CMK (cell line): ENCODE measurements at regions not wholly inside any gene's neighbourhood (a gene's known extent, or its start where the extent isn't known, plus 50 kb on each side); places are given as distances from the start of the nearest gene placed in this dataset.

ENCODE experiments used
- DNase-seq: peaks from one replicate; pipeline ENCODE4 v3.0.0-alpha.2; 2010; ENCODE audit warnings: low read depth

DNA sequence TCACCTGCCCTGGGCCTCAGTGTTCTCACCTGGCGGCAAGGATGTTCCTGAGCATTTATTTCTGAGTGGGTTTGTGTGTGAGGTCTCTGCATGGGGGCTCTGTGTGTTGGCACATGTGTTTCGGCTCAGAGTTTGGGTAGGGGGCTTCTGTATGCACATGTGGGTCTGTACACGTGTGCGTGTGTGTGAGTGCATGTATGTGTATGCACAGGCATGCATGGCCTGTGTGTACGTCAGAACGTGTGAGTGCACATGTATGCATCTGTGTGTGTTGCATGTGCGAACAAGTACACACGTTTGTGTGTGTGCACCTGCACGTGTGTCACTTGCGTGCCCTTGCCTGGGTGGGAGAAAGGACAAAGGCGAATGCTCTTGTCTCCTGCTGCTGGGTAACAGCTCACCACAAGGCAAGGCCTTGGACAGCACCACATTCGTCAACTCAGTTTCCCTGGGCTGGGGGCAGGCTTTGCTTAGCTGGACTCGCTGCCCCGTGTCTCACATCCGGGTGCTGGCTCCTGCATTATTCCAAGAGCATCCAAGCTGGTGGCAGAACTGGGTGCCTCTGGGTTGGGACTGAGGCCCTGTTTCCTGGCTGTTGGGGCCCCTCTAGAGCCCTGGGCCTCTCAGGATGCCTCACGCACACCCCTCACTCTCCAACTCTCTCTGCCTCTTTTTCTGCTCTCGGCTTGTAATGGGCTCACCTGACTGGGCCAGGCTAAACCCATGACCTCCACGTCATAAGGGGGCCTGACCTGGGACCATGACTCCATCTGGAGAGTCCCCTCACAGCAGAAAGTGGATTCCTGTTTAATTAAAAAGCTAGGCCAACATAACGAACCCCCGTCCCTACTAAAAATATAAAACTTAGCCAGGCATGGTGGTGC, 153.6 kb upstream of the C14orf180 start:
- no peak for DNase-seq

DNA sequence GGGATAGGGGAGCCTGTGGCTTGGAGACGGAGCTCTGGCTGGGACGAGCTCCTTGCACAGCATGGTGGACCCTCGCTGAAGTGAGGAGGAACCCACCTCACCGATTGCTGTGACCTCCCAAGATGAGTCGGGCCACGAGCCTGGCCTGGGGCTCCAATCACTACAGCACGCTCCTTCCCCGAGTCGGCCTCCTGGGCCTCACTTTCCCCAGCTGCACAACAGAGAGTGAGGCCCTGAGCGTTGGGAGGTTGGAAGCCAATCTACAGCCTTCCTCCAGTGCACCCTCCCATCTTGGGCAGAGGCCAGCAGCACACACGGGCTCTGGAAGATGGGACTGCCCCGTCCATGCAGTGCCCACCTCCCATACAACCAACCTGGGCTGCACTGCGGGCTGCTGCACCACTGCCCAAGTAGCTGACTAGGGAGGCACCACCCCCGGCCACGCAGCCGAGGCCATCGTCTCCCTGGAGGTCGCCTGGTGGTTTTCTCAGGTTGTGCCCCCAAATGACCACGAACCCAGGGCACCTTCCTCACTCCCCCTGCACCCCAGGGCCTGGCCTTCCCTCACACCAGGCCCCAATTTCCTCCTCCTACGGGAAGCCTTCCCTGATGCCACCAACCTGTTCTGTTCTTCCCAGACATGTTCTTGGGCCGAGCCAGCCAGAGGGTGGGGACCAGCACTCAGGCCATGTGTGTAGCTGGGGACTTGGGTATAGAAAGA, 152.3 kb upstream of the C14orf180 start:
- no peak for DNase-seq

DNA sequence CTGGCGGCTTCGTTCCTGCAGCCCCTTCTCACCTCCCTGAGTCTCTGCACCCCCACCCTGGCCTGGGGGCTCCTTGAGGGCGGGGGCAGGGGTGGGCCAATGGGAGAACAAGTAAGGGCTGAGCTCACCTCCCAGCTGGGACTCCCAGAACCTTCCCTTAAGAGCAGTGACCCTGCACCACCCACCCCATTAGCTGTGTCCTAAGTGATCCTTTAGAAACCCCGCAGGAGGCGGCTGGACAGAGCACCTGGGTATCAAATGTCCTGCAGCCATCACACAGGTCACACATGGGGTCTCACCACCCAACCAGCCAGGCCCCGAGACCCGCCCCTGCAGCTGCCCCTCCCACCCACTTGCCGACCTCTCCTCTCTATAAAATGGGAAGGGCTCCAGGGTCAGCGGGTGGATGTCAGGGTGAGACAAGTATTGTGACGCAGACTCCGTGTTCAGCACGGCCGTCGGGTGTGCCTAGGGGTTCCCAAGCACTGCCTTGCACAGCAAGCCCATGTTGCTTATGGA, 151.2 kb upstream of the C14orf180 start:
- DNase-seq, result no peak

DNA sequence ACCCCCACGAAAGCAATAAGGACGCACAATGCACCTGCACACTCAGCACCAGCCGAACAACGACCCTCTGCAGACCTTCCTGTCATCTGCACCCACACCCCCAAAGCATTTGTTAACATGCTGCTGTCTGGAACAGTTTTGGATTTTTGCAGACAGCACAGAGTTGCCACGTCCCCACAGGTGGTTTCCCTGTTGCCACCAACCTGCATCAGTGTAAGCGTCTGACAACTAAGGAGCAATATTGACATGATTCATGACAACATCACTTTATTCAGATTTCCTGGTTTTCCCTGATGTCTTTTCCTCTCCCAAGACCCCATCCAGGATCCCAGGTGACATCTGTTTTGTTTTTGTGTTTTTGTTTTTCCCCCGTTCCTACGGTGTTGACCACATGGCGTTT, 150.7 kb upstream of the C14orf180 start:
- DNase-seq, result no peak

DNA sequence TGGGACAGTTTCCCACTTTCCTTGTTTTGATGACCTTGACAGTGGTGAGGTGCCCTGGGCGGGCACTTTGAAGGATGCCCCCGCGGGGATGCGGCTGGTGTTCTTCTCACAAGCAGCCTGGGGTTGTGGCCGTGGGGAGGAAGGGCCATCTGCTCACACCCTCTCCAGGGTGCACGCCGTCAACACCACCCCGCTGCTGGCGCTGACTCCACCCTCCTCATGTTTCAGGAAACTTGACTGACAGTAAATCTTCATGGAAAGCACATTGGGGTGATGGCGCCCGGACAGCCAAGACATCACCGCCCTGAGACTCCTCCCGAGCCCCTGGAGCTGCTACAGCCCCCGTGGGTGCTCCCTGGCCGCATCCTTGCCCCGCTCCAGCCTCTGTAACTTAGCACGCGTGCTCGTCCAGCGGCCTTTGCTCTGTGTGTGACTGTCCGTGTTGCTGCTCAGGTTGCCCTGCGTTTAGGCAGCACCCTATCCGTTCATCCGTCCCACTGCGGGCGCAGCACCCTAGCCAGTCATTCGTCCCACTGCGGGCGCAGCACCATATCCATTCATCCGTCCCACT, 150.2 kb upstream of the C14orf180 start:
- no peak for DNase-seq

DNA sequence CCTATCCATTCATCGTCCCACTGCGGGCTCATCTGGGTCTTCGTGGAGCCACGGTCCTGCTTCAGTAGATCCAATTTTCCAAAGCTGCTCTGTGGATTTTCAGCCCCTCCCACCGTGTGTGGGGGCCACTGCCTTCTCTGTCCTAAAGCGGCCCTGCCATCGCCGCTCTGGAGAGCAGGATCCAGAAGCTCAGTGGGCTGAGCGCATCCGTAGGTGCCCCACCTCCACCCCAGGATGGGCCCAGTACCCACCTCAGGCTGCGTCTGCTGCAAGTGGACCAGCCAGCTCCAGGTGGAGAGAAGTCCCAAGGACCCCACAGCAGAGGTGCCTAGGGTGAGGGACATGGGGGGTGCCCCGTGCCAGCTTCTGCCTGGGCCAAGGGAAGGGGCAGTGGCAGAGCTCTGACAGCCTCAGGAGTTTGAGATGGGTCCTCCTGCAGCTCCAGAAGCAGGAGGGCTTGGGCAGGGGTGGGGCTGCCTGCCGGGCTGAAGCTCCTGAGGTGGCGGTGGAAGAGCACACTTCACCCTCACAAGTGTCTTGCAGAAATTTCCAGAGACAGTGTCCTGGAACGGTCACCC, 148.1 kb upstream of the C14orf180 start:
- no peak for DNase-seq

DNA sequence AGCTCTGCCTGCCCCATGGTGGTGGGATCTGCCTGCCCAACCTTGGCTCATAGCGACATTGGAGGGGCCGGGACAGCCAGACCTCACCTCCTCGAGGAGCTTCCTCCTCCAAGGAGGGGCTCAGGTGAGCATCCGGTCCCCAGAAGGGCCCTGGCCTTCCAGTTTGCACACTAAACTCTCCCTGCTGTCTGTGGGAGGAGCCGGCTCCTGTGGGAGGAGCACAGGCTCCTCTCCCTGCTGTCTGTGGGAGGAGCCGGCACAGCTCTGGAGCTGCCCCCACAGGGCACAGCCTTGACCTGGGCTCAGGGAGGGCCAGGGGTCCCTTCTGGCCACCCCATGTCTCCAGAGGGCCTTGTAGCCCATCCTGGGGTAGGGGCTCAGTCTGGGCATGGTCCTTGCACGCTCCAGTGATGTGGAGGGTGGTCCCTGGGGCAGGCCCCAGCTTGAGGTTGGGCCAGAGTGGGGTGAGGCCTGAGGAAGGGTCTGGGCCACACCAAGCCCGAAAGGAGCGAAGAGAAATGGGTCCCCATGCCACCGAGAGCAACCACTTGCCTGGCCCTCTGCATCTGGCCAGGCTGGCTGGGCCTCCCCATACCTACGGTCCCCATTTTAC, 147.5 kb upstream of the C14orf180 start:
- DNase-seq, result no peak

DNA sequence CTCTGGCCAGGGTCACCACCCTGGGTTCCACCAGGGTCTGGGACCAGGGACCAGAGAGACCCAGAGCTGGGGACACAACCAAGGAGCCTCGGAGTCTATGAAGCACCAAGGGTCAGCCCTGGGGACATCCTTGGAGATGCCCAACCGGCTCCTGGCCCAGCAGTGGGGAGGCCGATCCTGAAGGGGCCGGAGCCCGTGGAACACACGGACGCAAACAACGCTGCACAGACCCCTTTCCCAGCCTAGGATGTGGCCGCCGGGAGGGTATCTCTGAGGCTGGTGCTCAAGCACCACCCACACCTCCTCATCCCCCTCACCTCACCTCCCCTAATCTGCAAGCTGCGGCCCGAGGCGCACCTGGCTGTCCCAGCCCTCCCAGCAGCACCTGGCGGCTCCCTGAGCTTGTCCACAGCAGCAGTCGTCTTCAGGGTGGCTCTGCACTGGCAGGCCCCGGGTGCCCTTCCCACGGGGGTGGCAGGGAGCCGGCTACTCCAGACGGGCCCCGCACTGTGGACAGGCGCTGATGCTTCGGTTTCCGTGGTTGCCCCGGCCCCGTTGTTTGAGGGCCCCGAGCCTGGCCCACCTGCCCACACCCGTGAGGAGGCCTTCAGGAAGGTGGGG, 146.8 kb upstream of the C14orf180 start:
- DNase-seq, result no peak

DNA sequence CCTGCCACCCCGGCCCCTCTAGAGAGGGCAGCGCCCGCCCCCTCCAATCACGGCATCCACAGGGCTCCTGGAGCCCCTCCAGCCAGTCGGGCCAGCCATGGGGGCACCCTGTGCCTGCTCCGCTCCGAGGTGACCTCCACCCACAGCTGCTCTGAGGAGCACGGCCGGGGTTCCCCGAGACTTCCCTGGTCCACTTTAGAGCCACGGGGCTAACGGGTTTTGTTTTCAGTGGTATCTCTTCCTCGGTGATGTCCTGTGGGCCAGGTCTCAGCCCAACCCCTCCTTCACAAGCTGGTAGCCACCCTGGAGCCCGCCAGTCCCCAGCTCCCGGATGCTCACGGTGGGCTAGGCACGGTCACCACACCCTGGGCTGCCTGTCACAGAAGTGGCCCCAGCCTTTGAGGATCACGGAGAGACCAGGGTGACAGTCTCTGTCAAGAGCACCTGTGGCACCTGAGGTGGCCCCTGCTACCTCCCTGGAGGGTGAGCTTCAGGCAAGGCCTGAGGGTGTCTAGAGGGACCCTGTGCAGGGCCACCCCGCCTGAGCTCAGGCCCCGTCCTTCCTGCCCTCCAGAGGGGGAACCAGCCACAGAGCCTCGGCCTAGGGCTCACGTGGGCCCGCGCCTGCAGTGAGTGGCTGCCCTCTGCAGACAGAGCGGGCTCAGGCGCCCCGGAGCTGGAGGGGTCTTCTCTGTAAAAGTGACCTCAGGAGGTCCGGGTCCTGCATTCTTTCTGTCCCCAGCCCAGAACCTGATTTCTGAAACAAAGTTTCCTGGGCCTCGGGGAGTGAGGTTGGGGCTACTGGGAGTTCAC, 146.0 kb upstream of the C14orf180 start:
- DNase-seq, result no peak

DNA sequence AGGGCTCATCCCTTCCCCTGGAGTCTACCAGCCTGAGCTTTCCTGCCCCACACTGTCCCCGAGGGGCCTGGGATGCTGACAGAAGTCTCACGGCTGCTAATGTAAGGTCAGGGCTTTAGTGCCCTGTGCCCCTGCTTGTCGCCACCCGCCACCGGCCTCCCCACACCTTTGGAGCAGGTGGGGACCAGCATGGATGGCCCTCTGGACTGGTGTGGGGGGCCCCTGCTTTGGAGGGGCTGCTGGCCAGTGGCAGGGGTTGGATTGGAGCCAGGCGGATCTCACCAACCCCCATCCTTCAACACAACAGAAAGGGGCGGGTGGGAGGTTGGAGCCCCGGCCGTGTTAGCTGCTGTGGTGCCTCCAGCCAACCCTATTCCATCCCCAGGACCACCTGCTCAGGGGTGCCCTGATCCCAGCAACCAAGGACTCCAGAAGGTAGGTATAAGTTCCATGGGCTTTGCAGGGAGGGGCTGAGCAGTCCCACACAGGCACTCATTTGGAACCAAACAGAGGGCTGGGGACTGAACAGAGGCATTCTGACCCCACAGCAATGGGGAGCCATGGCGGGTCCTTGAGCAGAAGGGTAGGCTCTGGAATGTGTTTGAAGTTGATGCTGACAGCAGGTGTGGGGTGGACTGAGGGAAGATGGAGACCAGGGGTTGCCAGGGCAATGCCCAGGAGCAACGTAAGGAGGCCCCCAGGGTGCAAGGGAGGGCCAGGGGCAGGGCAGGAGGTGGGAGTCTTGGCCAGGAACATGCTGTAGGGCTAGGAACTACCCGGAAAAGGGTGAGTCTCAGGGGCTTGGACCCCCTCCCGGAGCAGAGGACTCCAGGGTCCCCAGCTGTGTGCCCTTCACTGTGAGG, 145.1 kb upstream of the C14orf180 start:
- DNase-seq, result no peak

DNA sequence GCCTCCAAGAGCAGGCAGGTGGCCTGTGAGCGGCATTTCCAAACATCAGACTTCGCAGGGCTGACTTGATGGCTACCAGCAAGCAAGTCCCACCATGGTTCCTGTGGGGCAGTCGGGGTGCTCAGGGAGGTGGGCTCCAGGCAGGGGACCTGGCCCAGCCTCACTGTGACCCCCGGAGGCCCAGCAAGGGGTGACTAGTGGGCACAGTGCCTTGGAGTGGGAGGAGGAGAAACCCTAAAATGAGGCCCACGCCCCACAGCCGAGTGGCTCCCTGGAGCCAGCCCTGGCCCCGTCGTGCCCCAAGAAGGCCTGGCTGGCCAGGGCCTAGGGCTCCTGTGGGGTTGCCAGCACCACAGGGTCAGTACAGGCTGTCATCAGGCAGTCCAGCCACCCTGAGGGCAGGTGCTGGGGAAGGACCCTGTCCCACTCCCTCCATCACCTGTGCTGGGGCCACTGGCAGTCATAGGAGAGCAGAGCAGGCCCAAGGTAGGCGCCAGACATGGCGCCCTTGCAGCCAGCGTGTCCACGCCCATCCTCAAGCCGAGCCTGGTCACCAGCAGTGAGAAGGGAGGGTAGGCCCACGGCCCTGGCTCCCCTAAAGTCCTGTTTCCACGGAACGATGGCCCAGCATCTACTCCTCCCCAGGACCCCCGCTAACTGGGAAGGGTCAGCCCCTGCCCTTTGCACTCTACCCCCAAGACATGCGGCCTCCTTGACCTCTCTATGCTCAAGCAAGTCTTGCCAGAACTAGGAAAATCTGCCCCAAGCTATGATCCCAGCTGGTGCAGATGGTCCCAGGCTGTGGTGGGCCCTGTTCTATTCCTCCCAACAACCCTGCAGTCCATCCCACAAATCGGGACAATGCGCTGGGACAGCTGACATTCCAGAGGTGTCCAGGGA, 144.2 kb upstream of the C14orf180 start:
- DNase-seq, result no peak

DNA sequence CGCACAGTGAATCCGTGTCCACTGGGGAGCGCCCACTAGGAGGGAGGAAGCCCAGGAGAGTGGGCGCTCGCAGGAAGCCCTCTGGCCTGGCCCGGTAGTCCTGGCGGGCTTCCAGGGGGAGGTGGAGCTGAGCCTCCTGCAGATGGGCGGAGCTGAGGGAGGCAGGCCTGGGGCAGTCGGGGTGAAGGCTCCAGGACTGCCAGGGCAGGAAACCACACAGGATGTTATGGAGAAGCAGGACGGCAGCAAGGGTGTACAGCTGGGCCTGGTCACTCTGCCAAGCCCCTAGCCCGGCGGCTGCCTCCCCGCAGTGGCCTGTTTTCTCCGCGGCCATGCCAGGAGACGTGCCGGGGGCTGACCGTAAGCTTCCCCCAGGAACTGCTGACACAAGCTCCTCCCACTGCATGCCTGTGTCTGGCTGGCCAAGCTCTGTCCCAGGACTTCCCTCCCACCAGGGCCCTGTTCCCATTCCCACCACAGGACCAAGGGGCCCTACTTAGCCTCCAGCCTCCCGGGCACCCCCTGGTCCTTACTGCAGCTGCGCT, 143.4 kb upstream of the C14orf180 start:
- DNase-seq, result peak; percentile 55

DNA sequence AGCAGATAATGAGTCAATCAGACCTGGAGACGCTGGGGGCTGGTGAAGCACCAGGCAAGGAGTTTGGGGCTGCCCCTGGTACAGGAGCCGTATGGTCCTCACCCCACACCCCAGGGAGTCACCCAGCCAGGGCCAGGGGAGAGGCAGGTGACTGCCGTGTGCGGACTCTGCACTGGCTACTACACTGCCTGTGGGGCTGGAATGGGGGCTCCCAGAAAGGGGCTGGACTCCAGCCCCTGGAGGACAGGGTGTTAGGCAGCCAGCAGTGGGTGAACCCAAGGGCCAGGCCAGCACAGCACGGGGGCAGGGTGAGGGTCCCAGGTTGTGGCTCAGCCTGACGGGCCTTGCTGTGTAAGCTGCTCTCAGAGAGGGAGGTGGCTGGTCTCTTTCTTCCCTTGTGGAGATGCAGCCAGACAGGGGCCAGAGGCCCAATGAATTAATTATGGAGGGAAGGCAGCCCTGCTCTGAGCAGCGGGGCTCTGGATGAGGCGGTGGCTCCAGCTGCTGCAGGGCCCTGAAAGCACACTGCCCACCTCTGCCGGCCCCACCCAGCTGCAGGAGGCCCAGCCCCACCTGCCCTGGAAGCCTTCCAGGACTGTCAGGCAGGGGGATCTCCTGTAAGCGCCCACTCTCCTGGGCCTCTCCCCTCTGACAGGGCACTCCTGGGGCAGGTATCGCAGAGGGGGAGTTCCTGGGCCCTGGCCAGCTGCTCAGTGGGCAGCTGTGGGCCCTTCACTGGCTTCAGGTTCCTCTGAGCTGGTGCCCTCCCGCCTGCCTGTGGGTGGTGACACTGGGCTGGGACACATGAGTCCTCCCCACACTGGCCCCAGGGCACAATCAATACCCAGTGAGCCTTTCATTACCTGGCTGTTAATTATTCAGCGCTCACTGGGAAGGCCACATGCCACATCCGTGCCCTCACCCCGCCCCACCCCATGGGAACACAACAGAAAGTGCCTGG, 142.5 kb upstream of the C14orf180 start:
- DNase-seq, result no peak

DNA sequence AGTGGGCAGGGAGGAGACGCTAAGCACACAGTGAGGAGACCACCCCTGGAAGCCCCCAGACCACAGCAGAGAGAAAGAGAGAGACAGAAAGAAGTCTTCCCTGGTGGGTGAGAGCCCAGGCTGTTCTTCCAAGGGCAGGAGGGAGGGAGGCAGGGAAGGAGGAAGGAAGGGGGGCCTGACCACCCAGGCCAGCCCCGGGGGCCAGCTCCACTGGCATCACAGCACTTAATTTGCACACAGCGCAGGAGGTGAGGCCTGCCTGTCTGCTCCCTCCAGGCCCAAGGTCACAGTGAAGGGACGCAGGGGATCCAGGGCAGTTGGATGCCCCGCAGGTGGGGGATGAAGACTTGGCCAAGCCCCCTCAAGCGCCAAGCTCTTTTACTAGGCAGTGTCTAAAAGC, 141.9 kb upstream of the C14orf180 start:
- no peak for DNase-seq

DNA sequence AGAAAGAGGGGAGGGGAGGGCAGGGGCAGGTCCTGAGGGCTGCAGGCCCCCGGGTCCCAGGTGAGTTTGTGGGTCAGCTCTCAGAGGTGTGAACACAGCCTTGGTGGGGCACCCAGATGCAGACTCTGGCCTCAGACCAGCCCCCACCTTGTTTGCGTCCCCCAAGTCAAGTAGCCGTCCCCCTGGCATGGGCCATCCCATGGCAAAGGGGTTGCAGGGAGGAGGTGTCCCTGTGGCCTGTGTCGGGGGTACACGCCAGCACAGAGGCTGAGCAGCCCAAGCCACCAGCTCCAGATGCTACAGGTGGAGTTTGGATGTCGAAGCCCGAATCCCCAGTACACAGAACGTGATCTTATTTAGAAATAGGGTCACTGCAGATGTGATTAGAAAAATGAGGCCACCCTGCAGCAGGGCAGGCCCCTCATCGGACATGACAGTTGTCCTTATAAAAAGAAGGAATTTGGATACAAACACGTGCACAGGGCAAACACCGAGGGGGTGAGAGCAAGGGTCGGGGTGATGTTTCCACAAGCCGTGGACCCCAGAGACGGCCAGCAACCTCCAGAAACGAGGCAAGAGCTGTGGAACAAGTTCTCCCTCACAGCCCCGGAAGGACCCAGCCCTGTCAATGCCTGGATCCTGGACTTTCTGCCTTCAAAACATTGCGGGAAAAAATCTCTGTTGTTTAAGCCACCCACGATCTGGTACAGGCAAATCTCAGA, 141.2 kb upstream of the C14orf180 start:
- DNase-seq, result no peak

DNA sequence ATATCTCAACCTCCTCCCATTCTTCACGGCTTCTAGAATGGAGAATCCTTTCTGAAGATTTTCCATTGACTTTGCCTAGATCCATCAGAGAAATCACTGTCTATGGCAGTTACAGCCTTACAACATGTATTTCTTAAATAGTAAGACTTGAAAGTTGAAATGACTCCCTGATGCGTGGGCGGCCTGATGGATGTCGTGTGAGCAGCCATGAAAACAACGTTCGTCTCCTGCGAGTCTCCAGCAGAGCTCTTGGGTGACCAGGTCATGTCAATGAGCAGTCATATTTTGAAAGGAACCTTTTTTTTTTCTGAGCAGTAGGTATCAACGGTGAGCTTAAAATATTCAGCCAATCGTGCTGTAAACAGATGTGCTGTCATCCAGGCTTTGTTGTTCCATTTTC, 139.9 kb upstream of the C14orf180 start:
- DNase-seq, result no peak
